ENCODE measurements at regions not wholly inside any gene's neighbourhood (a gene's known extent, or its start where the extent isn't known, plus 50 kb on each side); places are given as distances from the start of the nearest gene placed in this dataset.

DNA sequence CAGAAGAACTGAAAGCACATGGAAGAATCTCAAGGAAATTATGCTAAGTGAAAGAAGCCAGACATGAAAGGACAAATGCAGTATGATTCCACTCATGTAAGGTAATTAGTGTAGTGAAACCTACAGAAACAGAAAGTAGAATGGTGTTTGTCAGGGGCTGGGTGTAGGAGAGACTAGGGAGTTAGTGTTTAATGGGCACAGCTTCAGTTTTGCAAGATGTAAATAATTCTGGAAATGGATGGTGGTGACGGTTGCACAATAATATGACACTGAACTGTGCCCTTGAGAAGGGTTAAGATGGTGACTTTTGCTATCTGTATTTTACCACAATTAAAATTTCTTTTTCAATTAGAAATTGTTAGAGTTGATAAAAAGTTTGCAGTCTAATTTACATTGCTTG lies 157.3 kb upstream of the ADCY1 start:
- TF ChIP-seq, protein P1, sequence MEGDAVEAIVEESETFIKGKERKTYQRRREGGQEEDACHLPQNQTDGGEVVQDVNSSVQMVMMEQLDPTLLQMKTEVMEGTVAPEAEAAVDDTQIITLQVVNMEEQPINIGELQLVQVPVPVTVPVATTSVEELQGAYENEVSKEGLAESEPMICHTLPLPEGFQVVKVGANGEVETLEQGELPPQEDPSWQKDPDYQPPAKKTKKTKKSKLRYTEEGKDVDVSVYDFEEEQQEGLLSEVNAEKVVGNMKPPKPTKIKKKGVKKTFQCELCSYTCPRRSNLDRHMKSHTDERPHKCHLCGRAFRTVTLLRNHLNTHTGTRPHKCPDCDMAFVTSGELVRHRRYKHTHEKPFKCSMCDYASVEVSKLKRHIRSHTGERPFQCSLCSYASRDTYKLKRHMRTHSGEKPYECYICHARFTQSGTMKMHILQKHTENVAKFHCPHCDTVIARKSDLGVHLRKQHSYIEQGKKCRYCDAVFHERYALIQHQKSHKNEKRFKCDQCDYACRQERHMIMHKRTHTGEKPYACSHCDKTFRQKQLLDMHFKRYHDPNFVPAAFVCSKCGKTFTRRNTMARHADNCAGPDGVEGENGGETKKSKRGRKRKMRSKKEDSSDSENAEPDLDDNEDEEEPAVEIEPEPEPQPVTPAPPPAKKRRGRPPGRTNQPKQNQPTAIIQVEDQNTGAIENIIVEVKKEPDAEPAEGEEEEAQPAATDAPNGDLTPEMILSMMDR (conservative IDR thresholded peaks at IDR 0.05; ENCODE audit: low read length), result no peak
- no peak for TF ChIP-seq EZH2phosphoT487 (IDR thresholded peaks at IDR 0.05; ENCODE audit: borderline replicate concordance)
- no peak overlapping the region for H3K4me2 ChIP-seq (ENCODE audit: low read depth, low read length, poor library complexity, severe bottlenecking)
- no peaks in the 10 kb centered on the region for H4K20me1 ChIP-seq (ENCODE audit: insufficient read depth, low read length, poor library complexity, severe bottlenecking)

GRCh38 chr7:45417268-45417667 lies 156.9 kb upstream of the ADCY1 start:
- Histone ChIP-seq H3K27me3 (ENCODE audit: insufficient read depth, low read length, poor library complexity, severe bottlenecking) (no peaks in the 10 kb centered on the region), H3K9me3 (ENCODE audit: insufficient read depth, low read depth, low read length) (peaks cover 3% of the 10 kb centered on the region; the same call in 1 of the 2 replicates), H3K4me1 (ENCODE audit: insufficient read depth, low read length, poor library complexity, severe bottlenecking) (no peaks in the 10 kb centered on the region), H3K9ac (ENCODE audit: low read depth, low read length, poor library complexity, severe bottlenecking) (no peak overlapping the region), H2AFZ (ENCODE audit: low read length) (no peak overlapping the region), H3K4me3 (ENCODE audit: low read length, poor library complexity, severe bottlenecking) (no peak overlapping the region), H3K4me2 (ENCODE audit: low read depth, low read length, poor library complexity, severe bottlenecking) (no peak overlapping the region), H3K79me2 (ENCODE audit: insufficient read depth, low read length) (no peaks in the 10 kb centered on the region), H3K9me2 (replicated peaks; ENCODE audit: low read depth, low read length) (no peaks in the 10 kb centered on the region), H4K20me1 (ENCODE audit: insufficient read depth, low read length, poor library complexity, severe bottlenecking) (no peaks in the 10 kb centered on the region), H3F3A (ENCODE audit: low read depth) (no peaks in the 10 kb centered on the region), H3K36me3 (ENCODE audit: insufficient read depth, low read length) (no peaks in the 10 kb centered on the region)
- TF ChIP-seq EZH2phosphoT487 (IDR thresholded peaks at IDR 0.05; ENCODE audit: borderline replicate concordance), result no peak
- TF ChIP-seq, protein P1 (conservative IDR thresholded peaks at IDR 0.05; ENCODE audit: low read length), result no peak

More for the DNA sequence above, 157.3 kb upstream of the ADCY1 start:
- Histone ChIP-seq H3K9me2 (replicated peaks; ENCODE audit: low read depth, low read length) (no peaks in the 10 kb centered on the region), H2AFZ (ENCODE audit: low read length) (no peak overlapping the region), H3K79me2 (ENCODE audit: insufficient read depth, low read length) (no peaks in the 10 kb centered on the region), H3K4me3 (ENCODE audit: low read length, poor library complexity, severe bottlenecking) (no peak overlapping the region), H3K4me1 (ENCODE audit: insufficient read depth, low read length, poor library complexity, severe bottlenecking) (no peaks in the 10 kb centered on the region), H3K9ac (ENCODE audit: low read depth, low read length, poor library complexity, severe bottlenecking) (no peak overlapping the region), H3K27me3 (ENCODE audit: insufficient read depth, low read length, poor library complexity, severe bottlenecking) (no peaks in the 10 kb centered on the region), H3K36me3 (ENCODE audit: insufficient read depth, low read length) (no peaks in the 10 kb centered on the region), H3F3A (ENCODE audit: low read depth) (no peaks in the 10 kb centered on the region), H3K9me3 (ENCODE audit: insufficient read depth, low read depth, low read length) (peaks cover 3% of the 10 kb centered on the region; the same call in 1 of the 2 replicates)

DNA sequence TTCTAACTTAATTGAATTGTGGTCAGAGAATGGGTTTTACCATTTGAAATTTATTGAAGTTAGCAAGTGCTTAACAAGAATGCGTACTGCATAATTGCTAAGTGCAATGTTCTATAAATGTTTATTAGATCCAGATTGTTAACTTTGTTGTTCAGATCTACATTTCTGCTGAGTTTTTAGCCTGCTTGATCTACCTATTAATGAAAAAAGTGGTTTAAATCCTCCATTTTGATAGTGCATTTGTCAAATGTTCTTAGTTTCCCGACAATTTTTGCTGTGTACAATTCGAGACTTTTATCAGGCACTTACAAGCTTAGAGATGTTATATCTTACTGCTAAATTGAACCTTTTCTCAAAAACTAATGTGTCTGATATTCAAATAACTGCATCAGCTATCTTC lies 156.4 kb upstream of the ADCY1 start:
- Histone ChIP-seq H3F3A (ENCODE audit: low read depth) (no peaks in the 10 kb centered on the region), H4K20me1 (ENCODE audit: insufficient read depth, low read length, poor library complexity, severe bottlenecking) (no peaks in the 10 kb centered on the region), H3K4me1 (ENCODE audit: insufficient read depth, low read length, poor library complexity, severe bottlenecking) (no peaks in the 10 kb centered on the region), H3K9ac (ENCODE audit: low read depth, low read length, poor library complexity, severe bottlenecking) (no peak overlapping the region), H3K4me2 (ENCODE audit: low read depth, low read length, poor library complexity, severe bottlenecking) (no peak overlapping the region), H3K36me3 (ENCODE audit: insufficient read depth, low read length) (no peaks in the 10 kb centered on the region), H2AFZ (ENCODE audit: low read length) (no peak overlapping the region), H3K9me2 (replicated peaks; ENCODE audit: low read depth, low read length) (no peaks in the 10 kb centered on the region), H3K9me3 (ENCODE audit: insufficient read depth, low read depth, low read length) (peaks cover 3% of the 10 kb centered on the region; the same call in 1 of the 2 replicates), H3K27me3 (ENCODE audit: insufficient read depth, low read length, poor library complexity, severe bottlenecking) (no peaks in the 10 kb centered on the region), H3K79me2 (ENCODE audit: insufficient read depth, low read length) (no peaks in the 10 kb centered on the region), H3K4me3 (ENCODE audit: low read length, poor library complexity, severe bottlenecking) (no peak overlapping the region)
- no peak for TF ChIP-seq EZH2phosphoT487 (IDR thresholded peaks at IDR 0.05; ENCODE audit: borderline replicate concordance)
- TF ChIP-seq, protein P1 (conservative IDR thresholded peaks at IDR 0.05; ENCODE audit: low read length), result no peak
